ENCODE measurements at regions not wholly inside any gene's neighbourhood (a gene's known extent, or its start where the extent isn't known, plus 50 kb on each side); places are given as distances from the start of the nearest gene placed in this dataset.

- Histone ChIP-seq H3K4me2 (ENCODE audit: low read depth, low read length) (no peak overlapping the region), H3K36me3 (ENCODE audit: control insufficient read depth, insufficient read depth, low read length) (no peaks in the 10 kb centered on the region), H4K20me1 (ENCODE audit: insufficient read depth, low read length) (no peaks in the 10 kb centered on the region), H3K27me3 (ENCODE audit: control insufficient read depth, insufficient read depth, low read length) (no peaks in the 10 kb centered on the region), H2BK5ac (ENCODE audit: low read depth, low read length, poor library complexity, severe bottlenecking) (no peak overlapping the region), H3K14ac (replicated peaks; ENCODE audit: low read depth, low read length) (no peak overlapping the region), H3K9me1 (ENCODE audit: insufficient read depth, low read length) (no peaks in the 10 kb centered on the region), H3K4ac (ENCODE audit: low read depth, low read length) (no peak overlapping the region), H4K8ac (ENCODE audit: low read depth in 2 of 2, low read length in 2 of 2) (no peak overlapping the region), H4K91ac (ENCODE audit: insufficient read depth, low read depth, low read length) (no peak overlapping the region), H2BK120ac (ENCODE audit: low read depth, low read length) (no peak overlapping the region), H3K4me1 (ENCODE audit: control insufficient read depth, insufficient read depth, low read length) (no peaks in the 10 kb centered on the region; the same call in 1 of the 2 replicates), H3K18ac (ENCODE audit: low read depth, low read length) (no peak overlapping the region), H3K9ac (ENCODE audit: low read depth, low read length) (no peak overlapping the region), H2AK5ac (ENCODE audit: low read depth, low read length) (no peak overlapping the region), H3K56ac (ENCODE audit: extremely low read depth, insufficient read depth, low read length) (no peak overlapping the region), H2AK9ac (replicated peaks; ENCODE audit: low read depth, low read length, poor library complexity) (no peak overlapping the region), H3K27ac (ENCODE audit: insufficient read depth, low read length) (no peak overlapping the region), H2BK20ac (ENCODE audit: low read depth, low read length) (no peak overlapping the region), H3K9me3 (ENCODE audit: control insufficient read depth, insufficient read depth, low read length) (no peaks in the 10 kb centered on the region), H3K4me3 (ENCODE audit: insufficient read depth, low read depth, low read length) (no peak overlapping the region), H4K5ac (ENCODE audit: low read depth, low read length) (no peak overlapping the region), H2BK15ac (ENCODE audit: low read depth, low read length) (no peak overlapping the region), H3K23ac (ENCODE audit: low read depth, low read length) (no peak overlapping the region), H2AFZ (replicated peaks; ENCODE audit: low read length, poor library complexity) (no peak overlapping the region), H3K79me1 (ENCODE audit: low read depth in 1 of 2, low read length in 2 of 2) (no peaks in the 10 kb centered on the region)
- WGBS, 2 experiments (ENCODE audit: extremely low coverage in 2 of 2, insufficient read length in 1 of 2): no CpG with 5 or more reads among the region's 3 CpGs
- peak; percentile 10 for DNase-seq
- ChIA-PET CTCF (interaction anchor here (0.6 kb wide), 1 partner anchor 17 kb away, joined by 4 read pairs; no protein-coding TSS in a partner anchor), POLR2A (ENCODE audit: unreplicated experiment) (no interaction called here)
- peak; percentile 67 for ATAC-seq (ENCODE audit: low read depth)
- TF ChIP-seq POLR2A (IDR thresholded peaks at IDR 0.05; ENCODE audit: low read depth, low read length): no peak
- no peak for TF ChIP-seq USF2 (IDR thresholded peaks at IDR 0.05; ENCODE audit: low read depth, low read length)
- TF ChIP-seq CTCF (conservative IDR thresholded peaks at IDR 0.05; ENCODE audit: low read depth, low read length): no peak
- no peak for TF ChIP-seq SMC3 (IDR thresholded peaks at IDR 0.05; ENCODE audit: low read depth, low read length)
- no peak for TF ChIP-seq RCOR1 (IDR thresholded peaks at IDR 0.05; ENCODE audit: insufficient replicate concordance, low read length)
- TF ChIP-seq CEBPB (IDR thresholded peaks at IDR 0.05; ENCODE audit: low read depth, low read length): no peak
- TF ChIP-seq BHLHE40 (IDR thresholded peaks at IDR 0.05; ENCODE audit: low read depth, low read length): no peak
- no peak for TF ChIP-seq FOS (IDR thresholded peaks at IDR 0.05; ENCODE audit: low read depth, low read length)
- TF ChIP-seq CHD1 (IDR thresholded peaks at IDR 0.05; ENCODE audit: low read depth, low read length): no peak
- TF ChIP-seq MXI1 (IDR thresholded peaks at IDR 0.05; ENCODE audit: borderline replicate concordance, low read depth, low read length): no peak
- no TSS peak for BruUV-seq (replicated peaks)
- in situ Hi-C loops (cut with MboI; ENCODE audit: low sequenced_read_pairs): loop anchor here (10.0 kb wide), 1 partner anchor 796 kb away; no protein-coding TSS in a partner anchor
- intact Hi-C loops (cut with micrococcal nuclease): no loop called here
- dilution Hi-C loops (cut with HindIII; ENCODE audit: low sequenced_read_pairs, unreplicated experiment): no loop called here
These were observed 119.4 kb upstream of the DMD start for GRCh38 chrX:33330798-33331197.
